Umbilical cord (tissue), 1 donor: ENCODE measurements at regions not wholly inside any gene's neighbourhood (a gene's known extent, or its start where the extent isn't known, plus 50 kb on each side); places are given as distances from the start of the nearest gene placed in this dataset.

Experiments used
- DNase-seq: peaks from one replicate; pipeline ENCODE4 v3.0.0-alpha.2; 2015; ENCODE audit warnings: low spot score

DNA sequence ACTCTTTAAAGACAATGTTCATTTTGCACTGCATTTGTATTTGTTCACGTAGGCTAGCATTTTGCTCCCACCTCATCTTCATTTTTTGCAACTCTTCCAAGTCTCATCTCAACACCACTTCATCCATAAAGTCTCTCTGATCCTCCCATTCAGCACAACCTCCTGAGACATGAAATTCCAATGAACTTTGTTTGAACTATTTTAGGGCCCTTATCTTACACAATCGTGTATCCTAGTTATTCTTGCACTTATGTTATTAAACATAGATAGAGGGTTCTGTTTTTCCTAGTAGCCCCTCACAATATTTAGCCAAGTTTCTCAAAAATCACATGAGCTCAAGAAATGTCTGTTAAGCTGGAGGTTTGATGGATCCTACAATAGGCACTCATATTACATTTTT lies 500.5 kb upstream of the ADAMTS5 start:
- DNase-seq = peak; percentile 74

DNA sequence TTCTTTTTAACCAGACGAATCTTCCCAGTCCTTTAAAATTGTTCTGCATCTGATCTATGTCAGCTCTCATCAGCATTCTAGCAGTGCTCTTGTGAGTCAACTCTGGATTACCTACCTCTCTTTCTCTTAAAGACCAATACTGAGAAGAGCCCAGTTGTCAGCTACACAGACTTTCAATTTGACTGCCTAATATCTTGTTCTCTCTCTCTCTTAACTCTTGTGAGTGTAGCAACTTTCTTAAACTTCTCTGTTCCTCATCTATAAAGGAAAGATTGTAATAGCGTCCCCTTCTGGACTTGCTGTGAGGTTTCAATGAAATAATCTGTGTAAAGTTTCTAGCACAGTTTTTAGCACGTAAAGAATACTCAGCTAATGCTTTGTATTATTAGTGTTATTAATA lies 499.3 kb upstream of the ADAMTS5 start:
- peak; percentile 70 for DNase-seq

DNA sequence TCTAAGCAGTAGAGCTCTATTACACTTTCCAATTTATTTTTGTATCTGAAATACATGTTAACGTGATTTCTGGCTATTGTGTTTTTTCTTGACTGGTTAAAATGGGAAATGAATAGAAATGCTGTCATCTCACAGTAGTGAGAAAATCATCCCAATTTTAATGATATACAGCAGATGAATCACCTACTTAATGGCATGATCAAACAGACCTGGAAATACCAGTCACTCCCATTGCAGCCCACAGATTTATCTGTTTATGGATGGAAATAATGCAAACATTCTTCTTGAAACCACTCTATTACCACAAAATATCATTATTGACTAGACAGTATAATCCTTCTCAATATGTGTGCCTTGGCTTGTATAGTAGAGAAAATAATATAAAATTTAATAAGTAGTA lies 497.8 kb upstream of the ADAMTS5 start:
- no peak for DNase-seq

DNA sequence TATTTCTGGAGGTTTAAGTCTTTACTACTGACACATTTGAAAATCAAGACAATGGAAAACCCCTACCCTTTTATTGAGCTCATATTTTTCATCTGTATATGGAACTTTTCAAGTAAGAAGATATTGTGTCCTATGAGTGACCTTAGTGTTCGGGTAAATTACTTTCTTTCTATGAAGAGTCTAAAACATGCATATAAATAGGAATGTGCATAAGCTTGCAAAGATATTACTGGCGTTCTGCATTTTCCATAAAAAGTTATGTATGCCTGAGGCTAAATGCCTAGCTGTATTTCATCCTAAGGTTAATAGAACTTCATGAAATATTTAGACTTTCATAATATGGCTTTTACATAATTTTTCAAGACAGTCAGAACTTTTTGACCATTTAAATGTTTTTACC lies 495.8 kb upstream of the ADAMTS5 start:
- peak; percentile 67 for DNase-seq

DNA sequence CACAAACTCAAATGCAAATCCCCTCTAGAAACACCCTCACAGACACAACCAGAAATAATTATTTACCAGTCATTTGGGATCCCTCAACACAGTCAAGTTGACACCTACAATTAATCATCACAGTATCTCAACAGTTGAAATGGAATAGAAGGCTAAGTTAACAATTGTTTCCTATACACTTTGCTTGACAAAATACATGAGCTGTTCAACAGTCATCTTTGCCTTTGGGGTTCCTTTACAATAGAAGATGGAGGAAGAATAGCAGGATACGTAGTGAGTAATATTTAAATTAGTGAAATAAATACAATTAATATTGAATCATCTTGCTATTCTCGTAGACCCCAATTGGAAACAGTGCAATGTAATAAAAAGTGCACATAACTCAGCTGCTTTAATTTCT lies 487.3 kb upstream of the ADAMTS5 start:
- DNase-seq = no peak

DNA sequence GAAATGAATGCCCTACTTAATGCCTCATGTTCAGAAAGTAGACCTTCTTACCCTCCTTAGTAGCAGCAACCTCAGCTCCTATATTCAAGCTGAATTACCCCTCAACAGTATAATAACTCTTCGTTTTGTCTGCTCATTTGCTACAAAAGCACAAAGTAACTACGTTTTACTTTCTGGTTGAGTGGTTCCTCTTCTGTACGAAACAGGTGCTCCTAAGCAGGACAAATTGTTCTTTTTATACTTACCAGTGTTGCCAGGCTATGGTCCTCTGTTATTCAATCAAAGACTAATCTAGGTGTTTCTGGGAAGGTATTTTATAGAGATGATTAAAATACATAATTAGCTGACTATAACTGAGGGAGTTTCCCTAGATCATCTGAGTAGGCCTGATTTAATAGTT lies 484.2 kb upstream of the ADAMTS5 start:
- no peak for DNase-seq

DNA sequence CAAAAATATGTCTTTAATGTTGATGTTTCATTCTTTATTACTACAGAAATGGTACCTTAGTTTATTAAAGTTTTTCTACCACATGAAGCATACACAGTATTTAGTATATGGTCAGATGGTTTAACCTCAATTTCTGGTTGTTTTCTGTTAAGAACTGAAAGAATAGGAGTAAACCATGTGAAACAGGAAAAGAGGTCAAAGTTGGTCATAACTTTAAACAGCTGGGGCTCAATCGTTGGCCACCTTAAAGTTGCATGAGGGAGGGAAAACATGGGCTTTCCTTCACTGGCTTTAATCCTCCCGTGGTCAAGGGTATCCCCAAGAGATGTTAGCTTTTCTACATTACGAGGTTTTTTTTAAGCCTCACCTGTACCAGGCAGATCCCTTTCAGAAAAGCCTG lies 483.3 kb upstream of the ADAMTS5 start:
- DNase-seq = no peak

DNA sequence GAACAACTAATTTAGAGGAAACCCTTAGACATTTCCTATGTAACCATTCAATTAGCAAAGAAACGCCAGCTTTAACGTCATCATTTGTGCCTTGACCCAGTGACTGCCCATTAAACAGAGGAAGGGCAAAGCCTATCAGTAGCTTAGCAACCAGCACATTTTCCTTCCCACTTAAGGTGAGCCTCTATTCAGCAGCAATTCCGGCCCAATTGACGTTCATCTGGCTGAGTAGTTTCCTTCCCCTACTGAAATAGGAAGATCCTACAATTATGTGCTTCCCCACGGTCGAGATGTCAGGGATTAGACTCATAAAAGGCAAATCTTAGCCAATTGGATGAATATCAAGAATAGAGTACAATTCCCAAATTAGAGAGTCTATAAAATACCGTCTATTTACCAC lies 482.1 kb upstream of the ADAMTS5 start:
- no peak for DNase-seq

DNA sequence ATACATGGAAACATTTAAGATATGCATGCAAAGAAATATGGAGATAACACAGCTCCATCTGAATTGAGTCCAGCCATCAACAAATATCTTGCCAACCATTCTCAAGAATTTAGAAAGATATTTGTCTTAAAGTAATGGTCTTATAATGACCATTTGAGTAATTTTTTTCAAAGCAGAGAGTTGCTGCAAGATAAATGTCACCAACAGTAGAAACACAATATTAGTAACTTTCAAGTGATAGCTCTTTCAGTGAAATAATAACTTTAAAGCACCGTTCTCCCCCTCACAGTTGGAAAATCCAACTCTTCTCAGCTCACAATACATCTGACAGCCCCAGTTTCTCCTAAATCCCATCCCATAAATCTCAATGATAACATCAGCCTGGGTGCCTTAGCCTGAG lies 481.0 kb upstream of the ADAMTS5 start:
- DNase-seq = peak; percentile 66

DNA sequence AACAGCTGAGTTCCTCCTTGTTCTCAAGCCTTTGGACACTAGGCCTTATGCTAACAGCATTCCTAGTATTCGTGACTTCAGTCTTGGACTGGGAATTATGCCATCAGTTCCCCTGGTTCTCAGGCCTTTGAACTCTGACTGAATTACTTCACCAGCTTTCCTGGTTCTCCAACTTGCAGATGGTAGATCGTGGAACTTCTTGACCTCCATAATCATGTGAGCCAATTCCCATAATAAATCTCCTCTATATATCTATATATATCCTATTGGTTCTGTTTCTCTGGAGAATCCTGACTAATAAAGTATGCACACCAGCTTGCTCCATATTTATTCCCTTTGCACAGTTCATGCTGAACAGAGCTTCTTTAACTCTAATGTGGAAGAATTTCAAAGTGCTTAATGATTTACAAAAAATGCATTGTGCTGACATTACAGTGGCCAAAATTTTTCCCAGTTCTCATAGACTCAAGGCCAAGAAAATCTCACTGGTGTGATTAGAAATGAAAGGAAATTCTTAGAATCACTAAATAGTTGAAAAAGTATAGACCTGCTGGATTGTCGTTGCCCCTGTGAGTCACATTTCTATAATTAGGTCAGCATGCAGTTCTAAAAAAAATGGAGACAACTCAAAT lies 462.9 kb upstream of the ADAMTS5 start:
- DNase-seq = peak; percentile 25

DNA sequence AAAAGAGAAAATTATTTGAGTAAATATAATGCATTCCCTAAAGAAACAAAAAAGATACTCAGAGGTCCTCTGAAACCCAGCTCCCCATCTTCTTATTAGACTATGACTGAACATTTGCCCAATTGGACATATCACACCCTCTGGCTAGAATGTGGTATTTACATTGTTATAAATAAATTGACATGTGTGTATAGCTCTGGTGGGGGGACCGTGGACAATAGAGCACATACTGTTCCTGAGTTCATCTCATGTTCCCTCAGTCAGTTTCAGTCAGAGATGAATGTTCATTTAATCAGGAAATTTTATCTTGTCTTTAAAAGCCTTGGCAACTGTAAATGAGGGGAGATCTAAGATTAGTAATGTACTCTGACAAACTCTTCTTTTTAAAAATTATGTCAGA lies 459.3 kb upstream of the ADAMTS5 start:
- DNase-seq = peak; percentile 26

DNA sequence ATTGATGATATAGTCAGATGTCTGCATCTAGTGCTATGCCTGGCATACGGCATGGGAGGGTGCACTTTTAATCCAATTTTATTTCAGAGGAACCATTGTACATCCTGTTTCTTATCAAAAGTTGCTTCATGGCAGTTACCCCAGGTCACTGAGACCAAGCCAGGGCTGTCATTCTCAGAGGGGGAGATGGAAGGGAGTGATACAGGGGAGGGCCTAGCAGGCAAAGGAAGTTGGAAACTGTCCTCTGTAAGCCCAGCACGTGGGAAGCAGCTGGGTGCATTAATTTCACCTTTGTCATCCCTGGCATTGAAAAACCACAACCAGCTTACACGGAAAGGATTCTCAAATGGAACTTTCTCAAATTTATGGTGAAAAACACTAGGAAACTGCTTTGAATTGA lies 458.7 kb upstream of the ADAMTS5 start:
- DNase-seq = no peak

DNA sequence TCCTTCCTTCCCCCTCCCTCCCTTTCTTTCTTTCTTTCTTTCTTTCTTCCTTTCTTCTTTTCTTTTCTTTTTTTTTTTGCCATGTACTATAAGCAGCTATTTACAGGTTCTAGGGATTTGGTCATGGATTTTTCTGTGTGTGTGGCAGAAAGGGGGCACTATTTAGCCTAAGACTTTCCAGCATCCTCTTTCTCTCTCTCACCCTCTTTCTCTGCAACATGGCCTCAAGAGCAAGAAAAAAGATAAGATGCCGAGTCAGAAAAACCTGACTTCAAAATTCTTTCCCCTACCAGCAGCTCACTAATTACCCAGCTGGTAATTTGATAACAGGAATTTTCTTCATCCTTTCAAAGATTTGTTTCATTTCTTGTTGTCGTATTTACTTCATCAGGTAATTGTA lies 458.3 kb upstream of the ADAMTS5 start:
- DNase-seq = no peak

DNA sequence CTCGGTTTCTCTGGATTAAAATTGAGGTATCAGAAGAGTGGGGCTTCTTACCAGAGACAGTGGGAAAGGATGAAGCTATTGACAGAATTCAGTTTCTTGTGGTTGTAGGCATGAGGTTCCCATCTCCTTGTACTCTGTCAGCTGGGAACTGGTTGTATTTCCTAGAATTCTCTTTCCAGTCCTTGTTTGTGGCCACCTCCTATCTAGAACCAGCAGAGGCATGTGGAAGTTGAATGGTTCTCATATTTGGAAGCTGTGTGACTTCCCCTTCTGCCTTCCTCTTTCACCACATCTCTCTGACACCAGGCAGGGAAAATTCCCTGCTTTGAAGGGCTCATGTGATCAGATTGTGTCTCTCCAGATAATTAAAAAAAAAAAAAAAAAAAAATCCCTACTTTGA lies 457.7 kb upstream of the ADAMTS5 start:
- no peak for DNase-seq

DNA sequence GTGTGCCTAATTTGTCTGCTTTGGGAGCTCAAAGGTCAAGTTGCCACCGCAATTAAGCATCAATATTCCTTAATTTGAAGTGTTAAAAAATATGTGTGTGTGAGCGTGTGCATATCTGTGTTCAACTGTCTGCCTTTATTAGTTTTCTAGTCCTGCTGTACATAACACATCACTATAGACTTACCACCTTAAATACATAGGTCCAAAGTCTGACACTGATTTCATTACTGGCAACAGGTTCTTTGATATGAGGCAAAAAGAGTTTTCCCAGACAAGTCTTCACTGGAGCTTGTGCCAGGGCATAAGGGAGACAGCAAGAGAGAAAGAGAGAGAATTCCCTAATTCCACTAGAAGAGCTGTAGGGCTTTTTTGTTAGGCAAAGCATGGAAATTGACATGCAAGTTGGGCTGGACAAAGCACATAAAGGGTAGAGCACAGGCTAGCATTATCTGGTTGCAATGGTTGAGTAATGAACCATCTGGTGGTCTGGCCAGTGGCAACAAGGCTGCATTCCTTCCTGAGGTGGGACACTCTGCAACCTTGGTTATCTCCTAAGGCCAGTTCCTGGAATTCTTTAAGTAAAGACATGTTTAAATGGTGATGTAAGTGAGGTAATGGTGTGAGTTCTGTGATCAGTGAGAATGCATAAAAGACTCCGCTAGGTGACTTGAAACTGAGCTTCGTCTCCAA lies 457.2 kb upstream of the ADAMTS5 start:
- DNase-seq = no peak

DNA sequence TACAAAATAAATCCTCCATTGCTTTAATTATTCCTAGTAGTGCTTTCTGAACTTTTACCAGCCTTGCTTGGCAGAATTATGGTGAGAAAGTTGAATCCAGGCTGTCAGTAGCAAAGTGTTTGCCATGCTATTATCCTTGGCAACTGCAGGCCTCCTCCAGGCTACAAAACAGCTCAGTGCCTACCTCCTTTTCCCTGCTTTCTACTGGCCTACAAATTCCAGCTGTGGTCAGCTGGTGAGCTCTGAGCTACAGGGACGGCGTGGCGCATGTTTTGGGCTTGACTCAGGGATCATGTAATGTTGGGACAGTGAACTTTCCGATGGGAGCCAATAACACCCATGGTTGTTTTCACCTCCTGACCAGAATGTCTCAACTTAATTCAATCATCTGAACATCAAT lies 456.1 kb upstream of the ADAMTS5 start:
- no peak for DNase-seq

DNA sequence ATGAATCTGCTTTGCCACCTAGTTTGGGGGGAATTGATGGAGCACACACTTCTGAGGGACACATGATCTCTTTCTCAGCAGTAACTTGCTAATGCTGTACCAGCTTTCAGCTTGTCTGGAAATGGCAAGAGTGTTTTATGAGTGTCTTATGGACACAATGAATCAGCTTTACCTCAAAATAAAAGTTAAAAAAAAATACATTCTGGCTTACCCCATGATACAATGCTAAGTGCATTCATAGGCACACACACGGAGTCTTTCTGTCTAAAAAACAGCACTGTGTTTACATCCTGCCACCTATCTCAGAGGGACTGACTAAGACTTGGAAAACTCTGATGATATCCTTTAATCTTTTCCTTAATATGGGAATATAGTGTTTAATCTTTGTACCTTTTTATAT lies 455.5 kb upstream of the ADAMTS5 start:
- no peak for DNase-seq

DNA sequence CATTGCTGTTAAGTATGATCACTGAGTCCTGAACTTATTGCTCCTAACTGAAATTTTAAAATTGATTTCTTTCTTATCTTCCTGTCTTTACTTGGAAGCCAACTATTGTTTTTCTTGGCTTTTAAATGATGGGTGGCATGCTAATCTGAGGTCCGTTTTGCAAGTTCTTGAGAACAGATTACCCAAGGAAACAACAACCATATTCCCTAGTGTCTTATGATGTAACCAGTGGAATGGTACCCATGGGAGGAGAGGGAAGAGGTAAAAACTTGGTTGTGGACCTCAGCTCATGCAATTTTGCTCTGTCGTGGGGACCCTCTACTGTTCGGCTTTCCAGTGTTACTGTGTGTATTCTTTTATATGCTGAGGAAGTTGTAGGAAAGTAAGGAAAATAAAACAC lies 454.8 kb upstream of the ADAMTS5 start:
- DNase-seq = no peak

DNA sequence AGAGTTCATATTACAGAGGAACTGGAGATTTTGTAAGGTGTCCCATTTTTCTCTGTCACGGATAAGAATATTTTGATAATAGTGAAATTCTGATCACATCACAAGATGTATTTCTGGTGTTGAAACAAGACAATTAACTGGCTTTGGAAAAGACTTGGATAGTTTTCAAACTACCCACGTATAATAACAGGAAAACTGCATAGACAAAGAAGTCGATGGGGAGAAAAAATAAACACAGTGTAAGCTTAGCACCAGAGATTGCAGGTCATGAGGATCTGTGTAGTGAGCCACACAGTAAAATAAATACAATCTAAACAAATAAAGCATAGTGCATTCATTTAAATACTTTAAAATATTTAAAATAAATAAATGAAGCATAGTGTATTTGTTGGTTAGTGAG lies 452.3 kb upstream of the ADAMTS5 start:
- DNase-seq = no peak

DNA sequence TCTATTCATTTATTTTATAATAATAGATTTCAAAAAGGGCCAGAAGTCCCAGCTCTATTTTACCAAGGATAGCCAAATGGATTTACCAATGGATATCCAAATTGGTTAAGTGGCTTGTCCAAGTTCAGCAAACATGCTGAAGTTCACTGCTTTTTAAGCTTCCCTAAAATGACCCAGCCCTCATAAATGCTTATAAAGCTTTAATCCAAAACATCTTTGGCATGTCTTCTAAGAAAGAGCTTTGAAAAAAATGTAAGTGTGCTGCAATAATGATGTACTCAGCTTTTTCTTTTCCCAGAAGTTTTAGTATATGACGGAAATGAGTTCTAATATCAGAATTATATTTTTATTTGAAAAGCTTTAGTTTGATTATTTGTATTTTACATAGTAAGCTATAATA lies 451.5 kb upstream of the ADAMTS5 start:
- DNase-seq = peak; percentile 87

DNA sequence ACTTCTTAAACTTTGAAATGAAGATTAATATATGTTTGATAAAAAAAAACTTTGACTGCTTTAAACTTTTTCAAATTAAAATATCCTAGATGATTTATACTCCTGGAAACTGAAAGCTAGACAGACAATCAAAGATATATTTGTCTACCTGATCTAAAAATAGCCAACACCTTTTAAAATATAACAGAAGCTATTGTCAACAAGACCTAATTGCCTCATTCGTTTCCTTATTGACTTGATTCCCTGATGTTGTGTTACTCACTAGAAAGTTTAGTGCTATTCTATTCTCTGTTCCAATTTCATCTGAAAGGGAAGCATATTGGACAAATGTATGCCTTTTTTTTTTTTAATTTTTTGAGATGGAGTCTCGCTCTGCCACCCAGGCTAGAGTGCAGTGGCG lies 445.6 kb upstream of the ADAMTS5 start:
- no peak for DNase-seq

DNA sequence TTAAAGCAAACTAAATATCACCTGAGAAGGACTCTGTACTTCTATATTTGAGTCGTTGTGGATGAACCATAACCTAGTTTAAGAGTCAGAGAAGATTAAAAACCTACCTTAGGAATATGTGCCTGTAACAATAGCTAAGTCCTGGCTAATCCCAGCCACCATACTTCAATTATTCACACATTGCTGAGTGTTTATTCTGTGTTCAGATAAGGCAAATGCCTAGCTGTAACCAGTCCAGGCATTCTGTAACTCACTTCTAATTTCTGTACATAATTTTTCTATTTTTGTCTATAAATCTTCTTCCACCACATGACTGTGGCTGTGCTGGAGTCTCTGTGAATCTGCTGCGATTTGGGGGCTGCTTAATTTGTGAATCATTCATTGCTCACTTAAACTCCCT lies 441.9 kb upstream of the ADAMTS5 start:
- DNase-seq = peak; percentile 7

DNA sequence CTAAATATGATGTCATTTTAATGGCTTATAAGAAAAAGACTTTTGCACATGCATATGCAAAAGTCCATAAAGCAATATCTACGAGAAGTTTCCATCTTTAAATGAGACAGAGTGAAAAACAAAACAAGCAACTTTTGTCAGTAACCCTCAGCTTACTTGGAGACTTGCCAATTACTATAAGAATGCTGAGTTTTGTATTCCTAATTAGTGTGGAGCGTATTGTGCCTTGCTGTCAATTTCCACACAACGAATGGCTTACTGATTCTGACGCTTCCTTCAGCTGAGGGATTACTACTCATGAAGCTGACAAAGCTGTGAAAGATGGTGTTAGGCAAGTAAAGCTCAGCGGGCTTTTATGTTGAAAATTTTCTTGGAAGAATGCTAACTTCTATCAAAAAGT lies 440.4 kb upstream of the ADAMTS5 start:
- DNase-seq = peak; percentile 10
